ENCODE measurements at regions not wholly inside any gene's neighbourhood (a gene's known extent, or its start where the extent isn't known, plus 50 kb on each side); places are given as distances from the start of the nearest gene placed in this dataset.

DNA sequence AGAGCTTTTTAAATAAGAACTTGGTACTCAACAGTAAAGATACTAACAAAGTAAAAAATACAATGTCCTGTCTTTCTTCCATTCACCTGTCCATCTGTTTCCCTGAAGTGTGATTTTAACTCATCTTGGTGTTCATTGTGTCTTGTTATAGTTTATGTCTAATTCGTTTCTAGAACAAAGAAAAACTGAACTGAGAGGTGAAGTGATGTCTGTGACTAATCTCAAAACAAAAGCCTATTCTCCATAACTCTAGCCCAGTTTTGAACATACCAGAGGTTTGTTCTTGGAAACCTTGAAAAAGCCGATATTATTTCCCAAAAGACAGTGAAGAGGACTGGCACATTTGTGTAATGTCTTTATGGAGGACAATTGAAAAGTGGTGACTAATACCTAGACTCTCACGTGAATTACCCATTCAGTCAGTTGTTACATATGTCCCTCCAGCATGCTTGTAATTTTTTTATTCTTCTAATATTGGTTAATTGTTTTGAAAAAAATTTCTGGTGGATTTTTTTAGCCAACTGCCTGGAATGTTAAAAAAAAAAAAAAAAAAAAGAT, 725.8 kb downstream of the SATB2 start:
- no peak for TF ChIP-seq POLR2A (IDR thresholded peaks at IDR 0.05)
- TF ChIP-seq, protein P1, sequence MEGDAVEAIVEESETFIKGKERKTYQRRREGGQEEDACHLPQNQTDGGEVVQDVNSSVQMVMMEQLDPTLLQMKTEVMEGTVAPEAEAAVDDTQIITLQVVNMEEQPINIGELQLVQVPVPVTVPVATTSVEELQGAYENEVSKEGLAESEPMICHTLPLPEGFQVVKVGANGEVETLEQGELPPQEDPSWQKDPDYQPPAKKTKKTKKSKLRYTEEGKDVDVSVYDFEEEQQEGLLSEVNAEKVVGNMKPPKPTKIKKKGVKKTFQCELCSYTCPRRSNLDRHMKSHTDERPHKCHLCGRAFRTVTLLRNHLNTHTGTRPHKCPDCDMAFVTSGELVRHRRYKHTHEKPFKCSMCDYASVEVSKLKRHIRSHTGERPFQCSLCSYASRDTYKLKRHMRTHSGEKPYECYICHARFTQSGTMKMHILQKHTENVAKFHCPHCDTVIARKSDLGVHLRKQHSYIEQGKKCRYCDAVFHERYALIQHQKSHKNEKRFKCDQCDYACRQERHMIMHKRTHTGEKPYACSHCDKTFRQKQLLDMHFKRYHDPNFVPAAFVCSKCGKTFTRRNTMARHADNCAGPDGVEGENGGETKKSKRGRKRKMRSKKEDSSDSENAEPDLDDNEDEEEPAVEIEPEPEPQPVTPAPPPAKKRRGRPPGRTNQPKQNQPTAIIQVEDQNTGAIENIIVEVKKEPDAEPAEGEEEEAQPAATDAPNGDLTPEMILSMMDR (IDR thresholded peaks at IDR 0.05), result no peak
- Histone ChIP-seq H3K4me1 (replicated peaks in 1 of 2) (no peaks in the 10 kb centered on the region), H3K27me3 (no peaks in the 10 kb centered on the region), H3K36me3 (replicated peaks in 1 of 2) (no peaks in the 10 kb centered on the region), H3K27ac (no peak overlapping the region), H3K4me3 (no peak overlapping the region), H3K9me3 (replicated peaks in 1 of 3) (no peaks in the 10 kb centered on the region)
- no peak for DNase-seq
- WGBS, 4 donors, result 41 to 56% (median 51%) methylated on average over 3 of the region's 3 CpGs
- intact Hi-C loops (cut with DNase I), result no loop called here

DNA sequence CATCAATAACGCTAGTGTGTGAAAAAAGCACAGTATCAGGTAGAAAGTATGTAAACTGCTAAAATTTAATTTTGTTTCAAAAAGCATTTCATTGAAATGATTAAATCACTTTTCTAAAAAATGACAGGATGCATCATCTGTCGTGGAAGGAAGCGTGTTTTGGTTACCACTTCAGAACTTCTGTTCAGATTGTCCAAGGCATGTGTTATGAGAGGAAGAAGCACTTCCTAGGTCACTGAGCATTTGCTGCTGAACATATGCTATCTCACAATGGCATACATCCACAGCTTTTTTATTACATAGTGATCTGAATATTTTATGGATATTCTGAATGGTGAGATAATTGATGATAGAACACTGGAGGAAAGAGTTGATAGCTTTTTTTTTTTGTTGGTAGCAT, 737.5 kb downstream of the SATB2 start:
- TF ChIP-seq, protein P1 (IDR thresholded peaks at IDR 0.05), result no peak
- H3K9me3 ChIP-seq (replicated peaks in 1 of 3), result no peaks in the 10 kb centered on the region
- 62 to 68% (median 63%) methylated on average over 3 of the region's 3 CpGs for WGBS, 4 donors
- H3K4me1 ChIP-seq (replicated peaks in 1 of 2), result no peaks in the 10 kb centered on the region
- H3K27ac ChIP-seq, result no peak overlapping the region
- intact Hi-C loops (cut with DNase I), result no loop called here
- no peak for DNase-seq
- H3K36me3 ChIP-seq (replicated peaks in 1 of 2), result no peaks in the 10 kb centered on the region
- no peak overlapping the region for H3K4me3 ChIP-seq
- no peaks in the 10 kb centered on the region for H3K27me3 ChIP-seq

DNA sequence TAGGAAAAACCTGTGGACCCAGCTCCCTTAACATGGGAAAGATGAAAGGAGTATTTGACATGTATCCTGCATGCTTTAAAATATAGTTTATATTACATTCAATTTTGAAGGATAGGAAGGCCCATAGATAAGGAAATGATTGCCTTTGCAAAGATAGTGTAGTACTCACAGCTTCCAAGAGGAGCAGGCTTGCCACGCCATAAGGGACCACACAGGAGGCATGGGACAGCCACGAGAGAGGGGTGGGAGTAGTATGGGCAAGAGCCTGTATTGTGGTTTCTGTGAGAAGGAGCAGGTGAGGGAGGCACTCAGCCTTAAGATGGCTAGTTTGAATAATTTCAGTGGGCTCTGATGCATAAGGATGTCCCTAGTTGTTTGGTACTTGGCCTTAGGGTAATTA, 740.3 kb downstream of the SATB2 start:
- no peaks in the 10 kb centered on the region for H3K36me3 ChIP-seq (replicated peaks in 1 of 2)
- DNase-seq, result no peak
- intact Hi-C loops (cut with DNase I), result no loop called here
- H3K4me3 ChIP-seq, result no peak overlapping the region
- no peaks in the 10 kb centered on the region for H3K4me1 ChIP-seq (replicated peaks in 1 of 2)
- TF ChIP-seq, protein P1 (IDR thresholded peaks at IDR 0.05), result no peak
- TF ChIP-seq POLR2A (IDR thresholded peaks at IDR 0.05), result no peak
- H3K27ac ChIP-seq, result no peak overlapping the region
- 71 to 85% (median 80%) methylated on average over 2 of the region's 2 CpGs for WGBS, 4 donors
- H3K27me3 ChIP-seq, result no peaks in the 10 kb centered on the region
- no peaks in the 10 kb centered on the region for H3K9me3 ChIP-seq (replicated peaks in 1 of 3)

DNA sequence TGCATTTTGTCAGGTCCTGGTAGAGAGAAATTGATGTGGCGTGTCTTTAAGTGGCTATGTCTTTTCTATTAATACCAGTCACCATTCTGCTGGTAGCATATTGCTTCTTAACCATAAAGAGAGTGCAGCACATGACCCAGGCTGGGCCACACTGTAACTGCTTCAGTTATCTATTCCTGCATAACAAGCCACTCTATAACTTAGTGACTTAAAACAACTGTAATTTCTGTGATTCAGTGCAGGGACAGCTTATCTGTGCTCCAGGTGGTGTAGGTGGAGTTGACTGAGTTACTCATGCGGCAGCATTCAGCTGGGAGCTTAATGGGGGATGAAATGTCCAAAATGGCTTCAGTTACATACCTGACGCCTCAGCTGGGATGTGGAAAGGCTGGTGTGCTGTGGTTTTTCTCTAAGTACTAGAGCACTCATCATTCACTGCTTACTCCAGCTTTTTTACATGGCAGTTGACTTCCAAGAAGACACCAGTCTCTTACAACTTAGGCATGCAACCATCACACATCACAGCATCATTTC, 742.4 kb downstream of the SATB2 start:
- 72 to 97% (median 82%) methylated on average over 3 of the region's 3 CpGs for WGBS, 4 donors
- Histone ChIP-seq H3K27me3 (no peaks in the 10 kb centered on the region), H3K36me3 (replicated peaks in 1 of 2) (no peaks in the 10 kb centered on the region), H3K4me1 (replicated peaks in 1 of 2) (no peaks in the 10 kb centered on the region), H3K9me3 (replicated peaks in 1 of 3) (no peaks in the 10 kb centered on the region), H3K27ac (no peak overlapping the region), H3K4me3 (no peak overlapping the region)
- TF ChIP-seq, protein P1 (IDR thresholded peaks at IDR 0.05), result no peak
- no peak for TF ChIP-seq POLR2A (IDR thresholded peaks at IDR 0.05)
- DNase-seq, result no peak
- intact Hi-C loops (cut with DNase I), result no loop called here
